HepG2 (cell line): ENCODE measurements at regions not wholly inside any gene's neighbourhood (a gene's known extent, or its start where the extent isn't known, plus 50 kb on each side); places are given as distances from the start of the nearest gene placed in this dataset.
A peak's percentile ranks its signal among the peaks of the same experiment; 100 is the strongest.

ENCODE experiments used
- ELF3 ChIP-seq: IDR thresholded peaks from 2 replicates; pipeline ENCODE4 v1.6.1; 2016; ENCODE audit warnings: missing genetic modification reagents, missing compliant biosample characterization
- ELK4 ChIP-seq: sonication (generic); formaldehyde crosslinking; IDR thresholded peaks from 2 replicates; pipeline ENCODE4 v1.9.0; 2021; ENCODE audit warnings: missing genetic modification reagents, borderline replicate concordance
- HNF4G ChIP-seq, 2 experiments: sonication (generic) in 1 of 2; formaldehyde crosslinking in 1 of 2; IDR thresholded peaks; 2 replicates each; pipeline versions ENCODE4 v1.4.0 to v1.6.1; 2011 to 2020; ENCODE audit warnings: borderline replicate concordance in 2 of 2, low read depth in 2 of 2, mild to moderate bottlenecking in 2 of 2, low read length in 1 of 2, missing genetic modification reagents in 1 of 2, moderate library complexity in 1 of 2
- KAT2B ChIP-seq: fragments of 150-350 bp; IDR thresholded peaks from 2 replicates; pipeline ENCODE4 v1.6.1; 2014; ENCODE audit warnings: low read depth, low read length, borderline replicate concordance
- PLRG1 ChIP-seq: fragments of 450-650 bp; conservative IDR thresholded peaks from 2 replicates; pipeline ENCODE4 v1.6.1; 2016
- POLR2AphosphoS2 ChIP-seq: IDR thresholded peaks from 2 replicates; pipeline ENCODE4 v1.6.1; 2011; ENCODE audit warnings: low read depth, low read length, improper control_type of control experiment
- SMC3 ChIP-seq: IDR thresholded peaks from 2 replicates; pipeline ENCODE4 v1.6.1; 2011; ENCODE audit warnings: low read length, improper control_type of control experiment
- SOX6 ChIP-seq, 2 experiments: fragments of 450-650 bp in 1 of 2; sonication (generic) in 1 of 2; formaldehyde crosslinking in 1 of 2; IDR thresholded peaks; 2 replicates each; pipeline versions ENCODE4 v1.4.0 to v1.6.1; 2017 to 2020; ENCODE audit warnings: antibody characterized with exemption in 1 of 2, mild to moderate bottlenecking in 1 of 2, missing genetic modification reagents in 1 of 2
- TFDP2 ChIP-seq: sonication (generic); formaldehyde crosslinking; IDR thresholded peaks from 2 replicates; pipeline ENCODE4 v1.4.0; 2020; ENCODE audit warnings: missing genetic modification reagents
- ZNF101 ChIP-seq: sonication (generic); formaldehyde crosslinking; IDR thresholded peaks from 2 replicates; pipeline ENCODE4 v1.4.0; 2020; ENCODE audit warnings: mild to moderate bottlenecking, low read depth, missing genetic modification reagents, borderline replicate concordance
- ZNF224 ChIP-seq: sonication (generic); formaldehyde crosslinking; IDR thresholded peaks from 2 replicates; pipeline ENCODE4 v1.5.0; 2020; ENCODE audit warnings: mild to moderate bottlenecking, missing genetic modification reagents
- ZNF383 ChIP-seq: sonication (generic); formaldehyde crosslinking; IDR thresholded peaks from 2 replicates; pipeline ENCODE4 v1.4.0; 2020; ENCODE audit warnings: missing genetic modification reagents, mild to moderate bottlenecking, borderline replicate concordance
- ZNF766 ChIP-seq: sonication (generic); formaldehyde crosslinking; IDR thresholded peaks from 2 replicates; pipeline ENCODE4 v1.5.0; 2020; ENCODE audit warnings: missing genetic modification reagents, borderline replicate concordance
- ZNF839 ChIP-seq: sonication (generic); formaldehyde crosslinking; IDR thresholded peaks from 2 replicates; pipeline ENCODE4 v1.4.0; 2020; ENCODE audit warnings: missing genetic modification reagents, mild to moderate bottlenecking, borderline replicate concordance
- TF ChIP-seq, protein P1 (sequence below): sonication (generic); formaldehyde crosslinking; IDR thresholded peaks from 2 replicates; pipeline ENCODE4 v1.5.1; 2020; ENCODE audit warnings: mild to moderate bottlenecking, missing genetic modification reagents, moderate library complexity
- TF ChIP-seq, protein P2 (sequence below): sonication (generic); formaldehyde crosslinking; IDR thresholded peaks from 2 replicates; pipeline ENCODE4 v1.5.1; 2020; ENCODE audit warnings: missing genetic modification reagents, mild to moderate bottlenecking, borderline replicate concordance
- TF ChIP-seq, protein P3 (sequence below): sonication (generic); formaldehyde crosslinking; IDR thresholded peaks from 2 replicates; pipeline ENCODE4 v1.4.0; 2020; ENCODE audit warnings: low read depth, missing genetic modification reagents

DNA sequence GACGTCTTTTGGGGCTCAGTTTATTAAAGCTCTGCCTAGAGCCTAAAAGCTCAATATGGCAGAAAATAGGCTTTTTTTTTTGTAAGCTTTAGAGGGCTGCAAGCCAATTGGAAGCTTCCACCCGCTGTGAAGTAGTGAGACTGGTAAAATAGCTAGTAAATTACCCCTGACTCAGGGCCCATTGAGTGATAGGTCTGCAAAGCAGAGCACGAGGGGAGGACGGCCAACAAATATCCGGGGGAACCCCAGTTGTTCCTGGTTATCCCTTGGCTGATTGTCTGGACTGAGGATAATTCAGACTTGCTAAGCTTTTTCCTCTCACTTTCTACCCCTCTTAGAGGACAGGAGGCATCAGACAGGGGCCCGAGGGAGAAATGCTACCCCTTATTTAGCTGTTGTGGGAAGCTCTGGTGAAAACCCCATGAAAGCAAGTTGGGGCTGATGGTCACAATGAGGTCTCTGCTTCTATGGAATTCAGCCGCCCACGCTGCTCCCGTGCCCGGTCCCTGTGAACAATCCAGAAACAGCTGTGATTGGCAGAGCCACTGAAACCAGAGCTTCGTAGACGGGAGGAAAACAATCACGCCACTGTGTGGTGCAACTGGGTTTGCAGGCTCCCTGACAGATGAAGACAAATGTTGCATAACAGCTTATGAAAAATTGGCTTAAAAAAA lies 141.9 kb upstream of the LGALSL start (continued):
- TF ChIP-seq TFDP2 (CRISPR knock-in tag) (no peak), PLRG1 (no peak), ZNF224 (CRISPR knock-in tag) (no peak), POLR2AphosphoS2 (no peak), SOX6 (IDR thresholded peaks at IDR 0.05) (no peak), SOX6 (CRISPR knock-in tag; IDR thresholded peaks at IDR 0.05) (peak; percentile 81), ZNF383 (no peak), ELF3 (CRISPR knock-in tag) (no peak), KAT2B (no peak), HNF4G (IDR thresholded peaks at IDR 0.05; ENCODE audit: borderline replicate concordance, low read depth, low read length) (0 out of 2 replicates have a peak, but pooled peaks have one; percentile 3), HNF4G (CRISPR knock-in tag; IDR thresholded peaks at IDR 0.05; ENCODE audit: borderline replicate concordance, low read depth) (no peak), ZNF101 (no peak), SMC3 (peak; percentile 70), ZNF766 (no peak), ELK4 (CRISPR knock-in tag) (no peak), ZNF839 (CRISPR knock-in tag) (no peak)
- TF ChIP-seq, protein P1, sequence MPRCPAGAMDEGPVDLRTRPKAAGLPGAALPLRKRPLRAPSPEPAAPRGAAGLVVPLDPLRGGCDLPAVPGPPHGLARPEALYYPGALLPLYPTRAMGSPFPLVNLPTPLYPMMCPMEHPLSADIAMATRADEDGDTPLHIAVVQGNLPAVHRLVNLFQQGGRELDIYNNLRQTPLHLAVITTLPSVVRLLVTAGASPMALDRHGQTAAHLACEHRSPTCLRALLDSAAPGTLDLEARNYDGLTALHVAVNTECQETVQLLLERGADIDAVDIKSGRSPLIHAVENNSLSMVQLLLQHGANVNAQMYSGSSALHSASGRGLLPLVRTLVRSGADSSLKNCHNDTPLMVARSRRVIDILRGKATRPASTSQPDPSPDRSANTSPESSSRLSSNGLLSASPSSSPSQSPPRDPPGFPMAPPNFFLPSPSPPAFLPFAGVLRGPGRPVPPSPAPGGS (CRISPR knock-in tag), result no peak
- TF ChIP-seq, protein P2, sequence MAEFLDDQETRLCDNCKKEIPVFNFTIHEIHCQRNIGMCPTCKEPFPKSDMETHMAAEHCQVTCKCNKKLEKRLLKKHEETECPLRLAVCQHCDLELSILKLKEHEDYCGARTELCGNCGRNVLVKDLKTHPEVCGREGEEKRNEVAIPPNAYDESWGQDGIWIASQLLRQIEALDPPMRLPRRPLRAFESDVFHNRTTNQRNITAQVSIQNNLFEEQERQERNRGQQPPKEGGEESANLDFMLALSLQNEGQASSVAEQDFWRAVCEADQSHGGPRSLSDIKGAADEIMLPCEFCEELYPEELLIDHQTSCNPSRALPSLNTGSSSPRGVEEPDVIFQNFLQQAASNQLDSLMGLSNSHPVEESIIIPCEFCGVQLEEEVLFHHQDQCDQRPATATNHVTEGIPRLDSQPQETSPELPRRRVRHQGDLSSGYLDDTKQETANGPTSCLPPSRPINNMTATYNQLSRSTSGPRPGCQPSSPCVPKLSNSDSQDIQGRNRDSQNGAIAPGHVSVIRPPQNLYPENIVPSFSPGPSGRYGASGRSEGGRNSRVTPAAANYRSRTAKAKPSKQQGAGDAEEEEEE (CRISPR knock-in tag), result no peak
- TF ChIP-seq, protein P3, sequence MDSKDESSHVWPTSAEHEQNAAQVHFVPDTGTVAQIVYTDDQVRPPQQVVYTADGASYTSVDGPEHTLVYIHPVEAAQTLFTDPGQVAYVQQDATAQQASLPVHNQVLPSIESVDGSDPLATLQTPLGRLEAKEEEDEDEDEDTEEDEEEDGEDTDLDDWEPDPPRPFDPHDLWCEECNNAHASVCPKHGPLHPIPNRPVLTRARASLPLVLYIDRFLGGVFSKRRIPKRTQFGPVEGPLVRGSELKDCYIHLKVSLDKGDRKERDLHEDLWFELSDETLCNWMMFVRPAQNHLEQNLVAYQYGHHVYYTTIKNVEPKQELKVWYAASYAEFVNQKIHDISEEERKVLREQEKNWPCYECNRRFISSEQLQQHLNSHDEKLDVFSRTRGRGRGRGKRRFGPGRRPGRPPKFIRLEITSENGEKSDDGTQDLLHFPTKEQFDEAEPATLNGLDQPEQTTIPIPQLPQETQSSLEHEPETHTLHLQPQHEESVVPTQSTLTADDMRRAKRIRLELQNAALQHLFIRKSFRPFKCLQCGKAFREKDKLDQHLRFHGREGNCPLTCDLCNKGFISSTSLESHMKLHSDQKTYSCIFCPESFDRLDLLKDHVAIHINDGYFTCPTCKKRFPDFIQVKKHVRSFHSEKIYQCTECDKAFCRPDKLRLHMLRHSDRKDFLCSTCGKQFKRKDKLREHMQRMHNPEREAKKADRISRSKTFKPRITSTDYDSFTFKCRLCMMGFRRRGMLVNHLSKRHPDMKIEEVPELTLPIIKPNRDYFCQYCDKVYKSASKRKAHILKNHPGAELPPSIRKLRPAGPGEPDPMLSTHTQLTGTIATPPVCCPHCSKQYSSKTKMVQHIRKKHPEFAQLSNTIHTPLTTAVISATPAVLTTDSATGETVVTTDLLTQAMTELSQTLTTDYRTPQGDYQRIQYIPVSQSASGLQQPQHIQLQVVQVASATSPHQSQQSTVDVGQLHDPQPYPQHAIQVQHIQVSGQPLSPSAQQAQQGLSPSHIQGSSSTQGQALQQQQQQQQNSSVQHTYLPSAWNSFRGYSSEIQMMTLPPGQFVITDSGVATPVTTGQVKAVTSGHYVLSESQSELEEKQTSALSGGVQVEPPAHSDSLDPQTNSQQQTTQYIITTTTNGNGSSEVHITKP (CRISPR knock-in tag), result no peak
